ENCODE measurements at regions not wholly inside any gene's neighbourhood (a gene's known extent, or its start where the extent isn't known, plus 50 kb on each side); places are given as distances from the start of the nearest gene placed in this dataset.

DNA sequence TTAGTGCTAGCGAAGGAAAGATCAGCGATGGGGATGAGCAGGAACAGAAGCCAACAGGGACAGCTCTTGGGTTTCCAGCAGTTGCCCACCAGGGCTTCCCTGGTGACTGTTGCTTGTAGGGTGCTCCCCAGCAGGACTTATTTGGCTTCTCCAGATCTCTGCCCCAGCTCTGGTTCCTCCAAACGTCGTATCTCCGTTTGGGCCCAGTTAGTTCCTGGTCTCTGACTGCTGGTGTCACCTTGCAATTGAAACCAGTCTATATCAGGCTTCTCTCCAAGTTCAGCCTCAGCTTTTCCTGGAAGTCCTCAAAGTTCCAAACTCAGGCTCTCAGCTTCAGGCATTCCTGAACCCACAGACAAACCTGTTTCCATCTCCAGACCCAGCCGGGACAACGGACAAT lies 70.8 kb upstream of the NXT1 start:
- DNase-seq (ENCODE audit: low spot score) = no peak

DNA sequence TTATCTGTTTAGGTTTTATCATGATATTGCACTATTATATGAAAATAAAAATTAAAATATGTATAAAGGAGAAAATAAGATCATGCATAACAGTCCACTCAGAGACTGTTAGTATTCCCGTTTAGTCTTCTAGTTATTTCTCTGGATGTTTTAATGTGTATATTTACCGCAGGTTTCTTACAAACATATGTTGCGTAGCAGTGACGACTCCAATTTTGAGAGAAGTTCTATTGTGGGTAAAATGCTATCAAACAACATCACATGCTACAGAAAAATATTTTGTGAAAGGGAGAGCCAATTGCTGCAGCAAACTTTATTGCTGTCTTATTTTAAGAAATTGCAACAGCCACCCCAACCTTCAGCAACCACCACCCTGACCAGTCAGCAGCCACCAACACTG lies 72.4 kb upstream of the NXT1 start:
- no peak for DNase-seq (ENCODE audit: low spot score)

DNA sequence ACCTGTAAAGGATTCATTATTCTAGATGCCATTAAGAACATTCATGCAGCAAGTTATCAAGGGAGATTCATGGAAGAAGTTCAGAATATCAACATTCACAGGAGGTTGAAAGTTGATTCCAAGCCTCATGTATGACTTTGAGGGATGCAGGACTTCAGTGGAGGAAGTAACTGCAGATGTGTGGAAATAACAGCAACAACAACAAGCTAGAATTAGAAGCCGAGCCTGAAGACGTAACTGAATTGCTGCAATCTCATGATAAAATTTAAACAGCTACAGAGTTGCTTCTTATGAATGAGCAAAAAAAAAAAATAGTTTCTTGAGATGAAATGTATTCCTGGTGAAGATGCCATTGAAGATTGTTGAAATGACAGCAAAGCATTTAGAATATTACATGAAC lies 73.3 kb upstream of the NXT1 start:
- no peak for DNase-seq (ENCODE audit: low spot score)

DNA sequence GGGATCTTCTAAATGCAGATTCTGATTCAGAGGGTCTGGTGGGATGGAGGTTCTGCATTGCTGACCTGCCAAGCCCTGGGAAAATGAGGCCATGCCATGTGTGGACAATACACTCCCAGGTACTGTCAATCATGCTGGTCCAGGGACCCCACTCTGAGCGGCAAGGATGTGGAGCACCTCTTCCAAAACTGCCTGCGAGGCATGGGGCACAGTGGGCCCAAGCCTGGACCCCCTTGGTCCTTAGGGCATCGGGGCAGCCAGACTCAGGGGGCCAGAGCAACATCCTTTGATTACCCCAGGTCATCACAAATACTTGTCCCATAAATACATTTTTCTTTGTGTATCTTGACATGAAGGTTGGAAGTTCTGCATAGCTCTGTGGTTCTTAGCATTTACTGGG lies 76.8 kb upstream of the NXT1 start:
- DNase-seq (ENCODE audit: low spot score) = no peak

DNA sequence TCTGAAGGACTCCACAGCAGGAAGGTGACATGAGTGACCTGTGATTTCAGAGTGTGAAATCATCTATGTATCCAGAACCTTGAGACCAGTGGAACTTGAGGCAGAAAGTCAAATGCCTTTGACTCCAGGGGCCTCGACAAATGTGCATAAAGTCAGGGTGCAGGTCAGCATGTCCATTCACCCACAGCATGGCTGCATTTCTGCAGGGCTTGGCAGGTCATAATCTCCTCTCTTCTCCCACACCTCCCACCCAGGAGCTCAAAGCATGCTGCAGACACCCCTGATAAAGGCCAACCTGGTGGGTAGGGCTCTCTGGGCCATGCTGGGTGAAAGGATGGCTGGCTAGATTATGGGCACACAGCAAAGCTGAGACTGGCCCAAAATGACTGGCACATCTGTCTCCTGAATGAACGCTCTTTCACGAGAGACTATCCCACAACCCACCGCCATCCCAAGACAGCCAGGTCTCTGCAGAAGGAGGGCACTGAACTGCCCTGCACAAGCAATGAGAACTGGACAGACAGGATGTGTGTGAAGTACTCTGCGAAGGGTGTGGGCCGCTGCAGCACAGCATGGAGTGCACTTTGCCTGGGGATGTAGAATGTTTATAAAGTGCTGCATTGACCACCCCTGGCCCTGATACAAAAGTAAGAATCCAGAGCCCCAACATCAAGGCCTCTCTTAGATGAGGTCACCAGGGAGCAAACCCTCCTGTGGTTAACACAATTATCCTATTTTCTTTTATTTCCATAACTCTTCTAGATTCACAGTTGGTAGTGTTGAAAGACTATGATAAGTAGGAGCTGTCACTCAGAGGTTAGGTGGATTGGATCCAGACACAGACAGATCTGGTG lies 78.2 kb upstream of the NXT1 start:
- DNase-seq (ENCODE audit: low spot score) = no peak

DNA sequence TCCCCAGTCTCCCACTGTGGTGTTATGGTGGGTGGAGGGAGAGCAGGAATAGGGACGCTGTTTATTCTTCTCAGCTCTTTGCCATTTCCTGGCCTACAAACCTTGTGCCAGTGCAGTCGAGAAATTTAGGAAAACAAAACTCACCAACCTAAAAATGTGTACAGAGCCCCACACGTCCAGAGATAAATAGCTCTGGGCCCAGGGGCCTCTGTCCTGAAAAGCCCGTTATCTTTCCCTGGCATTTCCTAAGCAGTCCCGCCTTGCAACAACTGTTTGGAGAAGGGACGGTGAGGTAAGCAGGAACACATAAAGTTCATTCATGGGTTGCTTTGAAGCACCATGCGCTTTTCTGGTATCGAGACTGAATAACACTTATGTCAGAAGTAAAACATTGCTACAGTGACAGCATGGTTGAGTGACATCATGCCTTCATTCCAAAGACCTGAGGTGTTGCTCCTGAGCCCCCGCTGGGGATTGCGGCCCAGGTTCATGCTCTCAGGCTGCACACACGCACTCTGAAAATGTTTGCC lies 80.1 kb upstream of the NXT1 start:
- peak; percentile 83 for DNase-seq (ENCODE audit: low spot score)

DNA sequence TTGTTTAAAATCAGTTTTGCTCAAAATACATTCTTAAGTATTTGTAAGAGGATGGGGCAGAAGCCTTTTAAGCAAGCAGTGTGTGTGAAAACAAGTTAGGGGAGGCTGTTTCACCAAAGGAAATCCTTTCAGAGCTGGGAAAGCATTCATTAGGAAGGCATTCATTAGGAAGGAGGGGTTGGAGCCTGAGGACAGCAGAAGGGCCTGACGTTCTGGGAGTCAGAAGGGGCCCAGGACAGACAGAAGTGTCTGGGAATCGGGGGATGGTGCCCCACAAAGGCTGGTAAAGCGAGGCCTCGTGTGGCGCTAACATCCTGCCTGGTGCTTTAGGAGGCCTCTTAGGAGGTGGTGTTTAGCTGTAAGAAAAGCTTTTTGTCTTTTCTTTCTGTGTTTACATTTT lies 80.6 kb upstream of the NXT1 start:
- DNase-seq (ENCODE audit: low spot score) = no peak

DNA sequence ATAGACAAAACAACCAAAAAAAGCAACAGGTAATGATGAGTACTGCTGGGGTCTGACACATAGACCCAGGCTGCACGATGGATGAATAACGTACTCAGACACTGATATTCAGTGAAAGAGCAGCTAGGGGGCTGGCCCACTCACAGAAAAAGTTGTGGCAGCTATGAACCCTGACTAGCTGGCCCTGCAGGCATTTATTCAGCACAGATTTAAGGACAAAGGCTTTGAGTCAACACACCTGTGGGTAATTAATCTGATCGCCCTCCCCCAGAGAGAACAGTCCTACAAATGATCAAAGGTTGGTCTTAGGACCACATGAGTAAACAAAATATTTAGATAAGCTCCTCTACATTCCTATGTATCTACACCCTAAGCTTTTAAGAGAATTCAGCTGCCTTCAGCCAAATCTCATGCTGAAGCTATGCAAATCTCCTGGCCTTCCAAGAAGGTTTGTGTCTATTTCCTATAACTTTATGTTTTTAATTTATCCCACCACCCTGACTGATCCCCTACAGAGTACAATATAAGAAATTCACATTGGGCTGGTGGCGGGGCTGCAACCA lies 81.7 kb upstream of the NXT1 start:
- no peak for DNase-seq (ENCODE audit: low spot score)

DNA sequence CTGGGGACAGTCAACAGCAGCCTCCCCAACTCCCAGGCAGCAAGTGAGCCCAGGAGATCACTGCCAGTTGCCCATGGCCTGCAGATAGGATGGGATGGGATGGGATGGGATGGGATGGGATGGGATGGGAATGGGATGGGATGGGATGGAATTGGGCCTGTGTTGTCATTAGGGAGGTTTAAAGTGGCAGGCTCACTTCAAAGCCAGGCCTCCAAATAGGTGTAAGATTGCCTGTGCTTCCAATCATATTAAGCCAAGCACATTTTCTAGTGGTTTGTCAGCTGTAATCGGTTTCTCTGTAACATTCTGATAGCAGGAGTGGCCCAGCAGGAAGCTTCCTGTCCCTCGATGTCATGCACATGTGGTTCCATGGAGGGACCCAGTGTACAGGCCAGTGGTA lies 82.7 kb upstream of the NXT1 start:
- no peak for DNase-seq (ENCODE audit: low spot score)

DNA sequence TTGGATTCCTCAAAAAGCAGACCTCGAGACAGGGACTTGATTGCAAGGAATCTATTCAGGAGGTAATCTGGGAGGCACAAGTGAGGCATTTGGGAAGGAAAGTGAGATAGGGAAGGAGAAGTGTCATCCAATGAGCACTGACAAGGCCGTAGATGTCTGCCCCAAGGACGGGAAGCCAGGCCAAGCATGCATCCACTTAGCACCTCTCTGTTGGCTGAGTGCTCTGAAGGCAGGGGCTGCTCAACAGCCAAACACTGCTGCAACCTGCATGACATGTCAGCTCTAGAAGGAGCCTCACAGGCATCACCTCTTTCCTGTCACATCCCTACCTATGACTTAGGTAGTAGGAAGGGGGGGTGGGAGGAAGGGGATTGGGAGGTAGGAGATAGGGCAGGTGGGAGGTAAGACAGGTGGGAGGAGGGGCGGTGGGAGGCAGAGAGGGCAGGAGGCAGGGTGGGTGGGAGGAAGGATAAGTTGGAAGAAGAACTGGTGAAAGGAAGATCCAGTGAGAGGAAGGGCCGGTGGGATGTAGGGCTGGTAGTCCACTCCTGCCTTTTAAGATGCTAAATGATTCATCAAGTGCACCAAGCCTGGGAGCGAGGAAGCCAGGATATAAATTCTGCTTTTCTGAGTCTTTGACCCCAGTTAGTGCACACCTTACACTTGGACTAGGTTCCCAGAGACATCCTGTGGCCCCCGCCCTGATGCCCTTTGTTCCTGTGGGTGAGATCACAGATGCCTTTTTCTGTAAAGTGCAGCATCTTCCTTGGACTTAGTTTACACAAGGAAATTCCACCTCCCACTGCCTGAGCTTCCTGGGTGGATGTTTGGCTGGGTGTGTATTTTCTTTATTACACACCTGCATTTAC lies 83.8 kb upstream of the NXT1 start:
- no peak for DNase-seq (ENCODE audit: low spot score)

DNA sequence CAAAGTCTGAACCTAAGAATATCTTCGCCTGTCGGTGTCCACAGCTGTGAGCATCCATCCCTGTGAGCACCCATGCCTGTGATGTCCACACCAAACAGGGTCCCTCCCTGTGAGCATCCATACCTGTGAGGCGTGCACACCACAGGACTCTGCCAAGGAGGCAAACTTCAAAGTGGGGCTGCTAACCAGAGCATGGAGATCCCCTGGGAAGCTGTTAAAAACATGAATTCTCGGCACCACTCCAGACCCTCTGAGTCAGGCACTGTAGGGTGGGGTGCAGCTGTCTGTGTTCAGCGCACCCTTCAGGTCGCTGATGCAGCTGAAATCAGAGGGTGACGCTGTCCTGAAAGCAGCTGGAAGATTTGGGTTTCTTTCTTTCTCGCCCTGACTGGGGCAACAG lies 85.4 kb upstream of the NXT1 start:
- DNase-seq (ENCODE audit: low spot score) = no peak

DNA sequence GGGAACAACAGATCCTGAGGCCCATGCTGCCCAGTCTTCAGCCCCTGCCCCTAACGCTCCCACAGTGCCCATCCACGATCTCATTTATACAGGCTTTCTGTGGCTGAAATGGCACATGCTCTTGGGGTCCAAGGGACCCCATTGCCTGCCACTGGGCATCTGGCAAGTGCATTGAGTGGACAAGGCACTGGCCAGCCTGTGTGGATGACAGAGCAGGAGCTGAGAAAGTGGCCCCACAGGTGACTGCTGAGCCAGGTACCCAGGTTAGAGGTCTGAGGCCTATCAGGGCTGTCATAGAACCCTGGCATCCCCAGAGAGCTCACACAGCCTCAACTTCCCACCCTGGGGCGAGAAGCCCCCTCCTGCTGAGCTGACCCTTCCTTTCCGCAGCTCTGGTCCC lies 86.0 kb upstream of the NXT1 start:
- no peak for DNase-seq (ENCODE audit: low spot score)

DNA sequence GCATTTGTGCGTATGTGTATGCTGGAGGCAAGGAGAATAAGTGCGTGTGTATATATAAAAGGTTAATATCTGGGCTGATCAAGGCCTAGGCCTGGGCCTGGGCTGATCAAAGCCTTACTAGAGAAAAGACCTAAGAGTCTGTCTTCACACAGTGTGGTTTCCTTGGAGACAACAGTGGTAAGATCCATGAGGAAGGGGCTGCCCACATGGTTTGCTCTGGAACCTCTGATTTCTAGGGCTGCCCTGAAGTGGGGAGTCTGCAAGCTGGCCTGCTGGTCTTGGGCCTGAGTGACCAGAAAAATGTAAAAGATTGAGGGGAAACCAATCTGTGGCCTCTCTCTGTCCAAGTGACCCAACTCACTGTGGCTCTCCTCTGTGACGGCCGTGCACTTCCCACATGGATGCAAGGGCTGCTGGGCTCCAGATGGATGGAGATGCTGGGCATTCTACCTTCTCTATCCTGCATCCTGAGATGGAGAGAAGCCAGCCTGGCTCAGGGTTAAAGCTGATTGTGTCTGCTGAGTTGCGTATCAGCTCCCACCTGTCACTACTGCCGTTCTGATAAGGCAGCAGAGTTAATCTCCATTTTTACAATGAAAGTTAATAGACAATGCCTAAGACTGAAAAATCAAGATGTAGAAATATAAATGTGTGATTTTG lies 90.3 kb upstream of the NXT1 start:
- no peak for DNase-seq (ENCODE audit: low spot score)

DNA sequence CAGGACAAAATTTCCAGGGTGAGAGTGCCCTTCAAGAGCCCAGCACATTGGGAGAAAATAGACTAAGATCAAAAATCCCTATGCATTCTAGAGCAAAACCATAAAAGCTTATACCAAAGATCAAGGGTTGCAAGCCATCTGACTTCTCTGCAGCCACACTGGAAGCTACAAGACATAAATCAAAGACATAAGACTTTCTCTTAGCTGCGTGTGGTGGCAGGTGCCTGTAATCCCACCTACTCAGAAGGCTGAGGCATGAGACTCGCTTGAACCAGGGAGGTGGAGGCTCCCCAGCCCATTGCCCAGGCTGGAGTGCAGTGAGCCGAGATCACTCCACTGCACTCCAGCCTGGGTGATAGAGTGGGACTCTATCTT lies 91.9 kb upstream of the NXT1 start:
- DNase-seq (ENCODE audit: low spot score) = no peak

DNA sequence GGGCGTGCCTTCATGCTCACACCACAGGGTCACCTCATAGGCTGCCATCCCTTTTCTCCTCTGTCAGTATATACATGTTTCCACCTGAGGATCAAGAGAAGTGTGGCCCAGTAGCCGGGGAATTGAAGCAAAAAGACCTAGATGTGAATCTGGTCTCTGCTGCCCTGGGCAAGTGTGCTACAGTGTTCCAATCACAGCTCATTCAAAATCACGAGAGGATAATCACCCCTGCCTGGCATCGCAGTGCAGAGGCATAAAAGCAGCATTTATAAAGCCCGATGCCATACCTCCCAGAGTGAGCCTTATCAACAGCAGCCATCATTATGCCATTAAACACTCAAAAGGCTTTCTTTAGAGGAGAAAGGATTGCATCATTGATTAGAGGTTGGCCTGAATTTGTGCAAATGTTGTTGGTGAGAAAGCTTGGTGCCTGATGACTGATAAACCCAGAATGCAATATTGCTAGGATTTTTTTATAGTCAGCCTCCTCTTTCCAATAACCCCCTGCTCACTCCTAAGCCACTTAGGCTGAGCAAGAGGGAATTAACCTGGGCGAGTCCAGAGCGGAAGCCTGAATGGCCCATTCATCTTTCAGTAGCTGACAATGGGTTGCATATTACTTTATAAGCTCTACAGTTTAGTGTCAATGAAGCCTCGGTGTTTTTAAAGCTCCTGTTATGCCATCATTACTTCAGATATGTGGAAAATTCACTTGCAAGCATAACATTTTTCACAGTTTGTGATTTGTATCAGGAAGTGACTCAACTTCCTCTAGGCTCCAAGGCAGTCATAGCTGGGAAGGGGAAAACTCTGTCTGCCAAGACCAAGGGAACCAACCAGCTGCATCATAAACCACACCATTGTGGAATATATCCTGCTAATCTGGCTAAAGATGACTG lies 92.5 kb upstream of the NXT1 start:
- DNase-seq (ENCODE audit: low spot score) = peak; percentile 87

DNA sequence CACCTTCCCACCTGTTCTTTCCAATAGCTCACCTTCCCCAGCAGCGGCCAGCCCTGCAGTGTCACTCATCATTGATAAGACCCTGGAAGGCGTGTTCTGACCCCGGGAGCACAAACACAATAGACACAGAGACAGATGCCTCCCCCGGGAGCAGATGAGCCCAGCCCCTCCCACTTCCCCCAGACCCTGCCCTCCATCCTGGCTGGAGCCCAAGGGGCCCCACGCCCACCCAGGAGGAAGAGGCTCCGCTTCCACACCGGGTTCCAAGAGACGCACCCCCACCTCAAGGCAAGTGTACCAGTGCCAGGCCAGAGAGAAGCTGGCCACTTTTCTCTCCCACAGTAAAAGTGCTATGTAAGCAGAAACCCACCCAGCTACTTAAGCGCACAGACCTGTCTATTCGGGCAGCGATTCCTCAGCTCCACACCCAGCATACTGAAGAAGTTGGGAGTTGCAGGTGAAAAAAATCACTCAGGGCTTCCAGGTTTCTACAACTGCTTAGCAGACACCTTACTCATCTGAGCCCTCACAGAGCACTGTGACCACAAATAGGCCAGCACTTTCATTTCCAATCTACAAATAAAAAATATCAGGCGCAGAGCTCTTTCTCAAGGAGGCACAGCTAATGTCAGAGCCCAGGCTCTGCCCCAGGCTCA lies 93.4 kb upstream of the NXT1 start:
- DNase-seq (ENCODE audit: low spot score) = peak; percentile 32

DNA sequence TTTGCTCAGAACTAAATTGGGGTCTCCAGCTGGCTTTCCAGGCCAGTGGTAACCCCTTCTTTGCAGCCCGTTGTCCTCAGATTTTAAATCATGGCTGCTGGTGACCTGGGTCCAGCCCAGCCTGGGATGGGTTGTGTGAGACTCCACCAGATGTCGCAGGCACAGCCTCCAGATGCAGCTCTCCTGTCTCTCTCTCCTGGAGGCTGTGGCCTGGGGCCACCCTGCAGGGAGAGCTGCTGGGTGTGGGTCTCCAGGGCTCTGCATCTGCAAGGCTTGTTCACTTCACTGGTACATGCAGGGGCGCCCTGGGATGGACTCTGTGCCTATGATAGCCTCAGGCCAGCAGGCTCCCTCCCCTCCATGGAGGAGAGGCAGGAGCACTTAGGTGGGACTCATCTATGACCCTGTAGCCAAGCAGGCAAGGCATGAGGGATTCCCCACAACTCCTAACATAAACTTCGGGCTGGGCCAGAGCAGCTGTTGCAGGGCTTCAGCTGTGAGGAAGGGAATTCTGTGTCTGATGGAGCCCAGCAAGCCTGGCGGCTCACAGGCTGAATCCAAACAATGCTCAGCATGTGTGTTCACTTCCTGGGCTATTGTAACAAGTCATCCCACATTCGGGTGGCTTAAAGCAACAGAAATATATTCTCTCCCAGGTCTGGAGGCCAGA lies 94.7 kb upstream of the NXT1 start:
- DNase-seq (ENCODE audit: low spot score) = no peak

DNA sequence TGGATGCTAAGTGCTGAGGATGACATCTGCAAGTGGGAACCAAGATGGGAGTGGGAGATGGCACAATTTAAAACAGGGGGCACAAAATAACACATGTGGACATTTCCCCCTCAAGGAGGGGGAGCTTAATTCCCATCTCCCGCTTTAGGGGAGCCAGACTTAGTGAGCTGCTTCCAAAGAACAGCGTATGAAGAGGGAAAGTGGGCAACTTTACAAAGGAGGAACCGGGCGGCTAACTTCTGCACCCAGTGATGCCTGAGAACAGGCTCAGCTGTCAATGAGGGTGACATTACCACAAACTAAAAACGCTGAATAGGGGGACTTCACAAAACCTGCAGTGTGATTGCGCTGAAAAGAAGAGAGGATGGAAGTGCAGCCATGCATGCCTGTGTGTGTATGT lies 95.5 kb upstream of the NXT1 start:
- DNase-seq (ENCODE audit: low spot score) = no peak

DNA sequence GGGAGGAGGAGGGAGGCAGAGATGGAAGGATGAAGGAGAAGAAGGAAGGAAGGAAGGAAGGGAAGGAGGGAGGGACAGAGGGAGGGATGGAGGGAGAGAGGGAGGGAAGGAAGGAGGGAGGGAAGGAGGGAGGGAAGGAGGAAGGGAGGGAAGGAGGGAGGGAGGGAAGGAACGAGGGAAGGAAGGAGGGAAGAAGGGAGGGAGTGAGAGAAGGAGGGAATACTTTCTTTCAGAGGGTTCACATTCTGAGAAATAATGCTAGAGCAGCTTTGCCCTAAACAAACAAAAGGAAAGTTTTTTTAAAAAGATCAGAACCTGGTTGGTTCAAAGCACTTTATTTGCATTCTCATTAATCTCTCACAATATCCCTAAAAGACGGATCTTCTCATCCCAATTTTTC lies 96.1 kb upstream of the NXT1 start:
- no peak for DNase-seq (ENCODE audit: low spot score)

DNA sequence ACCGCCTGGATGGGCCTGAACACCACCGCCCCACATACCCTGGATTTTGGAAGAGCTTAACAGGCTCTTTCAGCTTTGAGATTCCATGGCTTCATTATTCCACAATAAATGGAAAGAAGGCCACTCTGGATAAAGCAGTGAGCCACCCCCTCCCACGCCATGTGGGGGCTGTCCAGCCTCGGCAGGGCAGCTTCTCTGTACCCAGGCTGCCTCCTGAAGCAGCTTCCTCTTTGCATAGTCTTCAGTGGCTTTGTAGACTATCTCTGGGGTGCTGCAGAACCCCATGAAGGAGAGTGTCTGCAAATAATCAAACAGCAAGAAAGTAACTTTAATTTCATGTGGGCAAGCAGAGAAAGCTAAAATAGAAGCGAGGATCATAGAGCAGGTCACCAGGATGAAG lies 96.6 kb upstream of the NXT1 start:
- no peak for DNase-seq (ENCODE audit: low spot score)

Measured in kidney tubule cell (primary cell).